GM21447 (cell line): ENCODE measurements at regions not wholly inside any gene's neighbourhood (a gene's known extent, or its start where the extent isn't known, plus 50 kb on each side); places are given as distances from the start of the nearest gene placed in this dataset.

ENCODE experiments used
- ATAC-seq: cut with Tn5 transposase; IDR thresholded peaks from one replicate; pipeline ENCODE4 v1.9.1; 2021; ENCODE audit not compliant: unreplicated experiment

DNA sequence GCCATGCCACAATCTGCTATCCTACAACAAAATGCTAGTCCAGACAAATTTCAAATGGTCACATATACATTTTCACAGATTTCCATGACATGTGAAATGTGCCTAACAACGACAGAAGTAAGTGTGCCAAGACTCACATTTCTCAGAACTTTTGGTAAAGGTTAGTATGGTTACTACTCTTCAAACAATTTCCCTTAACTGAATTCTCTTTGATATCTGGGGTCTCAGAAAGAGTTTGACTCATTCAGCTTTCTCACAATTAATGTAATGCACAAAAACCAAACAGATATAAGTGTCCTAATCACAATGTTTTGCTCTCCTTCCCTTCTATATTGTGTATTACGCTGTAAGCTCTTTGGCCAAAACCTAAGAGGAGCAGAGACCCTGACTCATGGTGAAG, 122.4 kb upstream of the LEF1 start:
- no peak for ATAC-seq

DNA sequence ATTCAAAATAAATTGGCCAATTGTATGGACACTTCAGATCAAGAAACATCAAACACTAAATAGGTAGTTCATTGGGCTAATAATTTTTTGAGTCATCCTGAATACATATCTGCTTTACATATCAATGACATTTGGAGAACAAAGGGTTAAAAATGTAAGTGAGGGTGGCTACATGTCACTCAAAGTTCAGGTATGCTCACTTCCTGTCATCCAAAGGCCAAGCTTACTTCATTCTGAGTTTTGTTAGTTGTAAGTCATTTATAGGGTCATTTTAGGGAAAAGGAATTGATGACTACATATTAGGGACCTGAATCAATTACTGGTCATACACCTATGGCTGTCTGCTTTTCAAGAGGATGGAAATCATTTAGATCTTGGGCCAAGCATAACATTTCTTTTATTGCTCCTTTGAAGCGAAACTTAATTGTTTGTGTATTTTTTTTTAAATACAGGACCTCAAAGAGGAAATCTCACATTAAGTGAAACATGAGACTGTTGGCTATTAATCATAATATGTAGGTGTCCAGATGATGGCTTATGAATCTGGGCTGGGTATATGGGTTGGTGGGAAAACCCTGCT, 119.2 kb upstream of the LEF1 start:
- no peak for ATAC-seq

DNA sequence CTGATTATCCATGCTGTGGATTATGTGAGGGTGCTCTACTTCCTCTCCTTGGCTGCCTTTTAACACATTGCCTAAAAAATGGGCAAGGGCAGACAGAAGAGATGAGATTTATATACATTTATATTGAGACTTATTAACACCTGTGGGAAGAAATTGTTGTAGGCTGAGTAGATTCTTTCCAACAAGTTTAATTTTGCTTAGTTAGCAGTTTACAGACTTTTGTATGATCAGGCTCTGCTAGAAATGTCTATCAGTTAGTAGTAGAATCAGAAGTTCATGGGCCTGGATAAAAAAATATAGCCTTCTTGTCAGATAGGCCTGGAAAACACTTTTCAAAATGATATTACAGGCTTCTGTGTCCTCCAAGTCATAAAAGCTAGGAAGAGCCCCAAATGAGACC, 111.3 kb upstream of the LEF1 start:
- ATAC-seq = no peak

DNA sequence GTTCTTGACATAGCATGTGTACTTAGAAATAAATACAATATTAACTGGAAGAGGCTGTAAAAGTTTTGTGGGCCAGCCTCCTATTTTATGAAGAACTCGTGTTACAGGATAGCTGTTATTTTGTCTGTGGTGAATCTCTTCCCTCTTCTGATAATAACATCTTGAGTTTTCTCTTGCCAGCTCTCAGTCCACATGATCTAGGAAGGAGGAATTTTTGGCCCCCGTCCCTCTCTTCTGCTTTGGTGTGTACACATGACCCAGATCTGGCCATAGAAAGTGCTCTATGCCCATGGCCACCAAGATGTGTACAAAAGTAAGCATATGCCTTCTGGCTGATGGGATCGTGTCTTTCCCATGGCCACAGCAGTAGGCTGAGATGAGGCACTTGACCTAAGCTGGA, 108.0 kb upstream of the LEF1 start:
- no peak for ATAC-seq

DNA sequence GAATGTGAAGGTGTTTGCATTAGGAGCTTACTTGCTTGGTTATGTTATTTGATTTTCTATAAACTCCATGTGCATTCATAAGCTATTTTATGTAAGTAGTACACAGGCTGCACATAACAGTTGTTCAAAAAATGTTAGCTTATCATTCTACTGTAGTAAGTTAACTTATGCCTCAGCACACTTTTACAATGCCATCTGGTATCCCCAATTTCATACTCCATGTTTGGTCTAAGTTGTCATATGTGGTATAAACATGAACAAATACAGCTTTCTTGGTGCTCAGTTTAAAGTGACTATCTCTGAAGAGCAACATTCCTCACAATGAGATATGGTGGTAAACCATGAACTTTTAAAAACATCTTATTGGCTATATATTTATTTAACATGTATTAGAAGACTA, 104.3 kb upstream of the LEF1 start:
- no peak for ATAC-seq

DNA sequence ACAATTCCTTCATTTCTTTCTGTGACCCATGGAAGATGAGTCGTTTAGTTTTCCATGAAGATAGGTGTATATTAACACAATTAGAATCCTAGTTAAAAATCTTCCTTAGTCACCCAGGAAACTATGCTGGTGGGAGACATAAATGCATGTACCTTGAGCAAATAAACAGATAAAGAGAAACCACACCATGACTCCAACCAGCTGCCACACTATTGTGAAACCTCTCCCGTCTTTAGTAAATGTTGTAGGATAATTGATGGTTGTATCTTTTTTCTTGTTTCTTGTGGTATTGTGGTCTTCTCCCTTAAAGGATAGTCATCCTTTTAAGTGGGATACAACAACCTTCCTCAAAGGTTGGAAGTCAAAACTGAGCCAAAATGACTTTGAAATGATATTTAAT, 103.8 kb upstream of the LEF1 start:
- ATAC-seq = no peak

DNA sequence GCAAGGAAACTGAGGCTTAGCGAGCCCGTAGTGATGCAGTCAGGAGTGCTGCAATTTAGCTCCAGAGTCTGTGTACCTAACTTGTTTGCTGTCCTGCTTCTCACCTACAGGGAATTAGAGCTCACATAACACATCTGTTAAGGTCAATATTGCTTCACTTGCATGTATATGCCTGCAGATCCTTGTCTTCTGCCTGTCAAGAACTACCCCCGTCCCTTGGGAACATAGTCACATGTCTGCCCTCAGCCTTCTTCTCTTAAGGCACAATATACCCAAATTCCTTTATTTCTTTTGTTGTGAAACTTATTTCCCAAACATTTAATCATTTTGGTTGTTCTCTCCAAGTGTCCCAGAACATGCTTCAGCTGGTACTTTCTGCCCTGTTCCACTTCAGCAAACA, 103.3 kb upstream of the LEF1 start:
- ATAC-seq = no peak

DNA sequence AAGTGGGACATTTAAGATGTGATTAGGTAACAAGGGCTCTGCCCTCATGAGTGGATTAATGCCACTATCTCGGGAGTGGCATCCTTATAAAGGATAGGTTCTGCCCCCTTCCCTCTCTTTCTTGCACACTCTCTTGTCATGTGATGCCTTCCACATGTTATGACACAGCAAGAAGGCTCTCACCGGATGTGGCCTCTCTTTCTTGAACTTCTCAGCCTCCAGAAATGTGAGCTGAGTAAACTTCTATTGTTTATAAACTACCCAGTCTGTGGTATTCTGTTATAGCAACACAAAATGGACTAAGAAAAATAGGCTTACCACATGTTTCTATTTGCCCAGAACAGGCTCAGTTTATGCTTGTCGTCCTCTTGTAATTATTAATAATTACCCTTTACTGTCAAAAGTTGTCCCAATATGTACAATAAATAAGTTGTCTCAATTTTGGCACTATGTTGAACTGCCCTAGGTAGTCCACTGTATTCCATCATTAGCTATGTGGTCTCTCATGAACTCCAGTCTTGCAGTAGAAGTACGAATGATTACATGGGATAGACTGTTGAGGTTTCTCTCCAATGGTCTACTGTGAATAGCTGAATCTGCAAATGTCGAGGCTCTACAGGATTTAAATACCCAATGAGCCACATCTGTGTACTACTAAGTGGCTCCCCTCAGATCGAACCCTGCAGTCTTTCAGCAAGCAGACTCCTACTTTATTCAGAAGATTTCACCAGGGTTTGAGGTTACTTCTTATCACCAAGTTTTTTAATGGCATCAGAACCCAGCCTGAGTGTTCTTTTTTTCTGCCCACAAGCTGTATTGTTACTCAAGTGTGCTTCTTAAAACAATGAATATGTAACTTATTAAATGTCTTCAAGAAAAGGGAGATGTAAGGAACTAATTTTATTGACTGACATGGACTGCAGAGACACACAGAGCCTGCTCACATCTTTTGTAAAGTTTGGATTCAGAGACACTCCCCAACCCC, 102.0 kb upstream of the LEF1 start:
- ATAC-seq = no peak

DNA sequence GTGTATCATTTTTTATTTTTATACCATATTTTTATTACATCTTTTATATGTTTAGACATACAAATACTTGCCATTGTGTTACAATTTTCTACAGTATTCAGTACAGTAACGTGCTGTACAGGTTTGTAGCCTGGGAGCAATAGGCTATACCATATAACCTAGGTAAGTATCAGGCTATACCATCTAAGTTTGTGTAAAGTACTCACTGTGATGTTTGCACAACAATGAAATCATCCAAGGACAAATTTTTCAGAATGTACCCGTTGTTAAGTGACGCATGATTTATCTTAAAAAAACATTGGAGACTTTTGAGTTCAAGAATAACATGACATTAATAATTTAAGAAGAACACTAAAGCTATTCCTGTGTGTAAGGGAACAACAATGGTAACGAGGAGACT, 96.0 kb upstream of the LEF1 start:
- no peak for ATAC-seq

DNA sequence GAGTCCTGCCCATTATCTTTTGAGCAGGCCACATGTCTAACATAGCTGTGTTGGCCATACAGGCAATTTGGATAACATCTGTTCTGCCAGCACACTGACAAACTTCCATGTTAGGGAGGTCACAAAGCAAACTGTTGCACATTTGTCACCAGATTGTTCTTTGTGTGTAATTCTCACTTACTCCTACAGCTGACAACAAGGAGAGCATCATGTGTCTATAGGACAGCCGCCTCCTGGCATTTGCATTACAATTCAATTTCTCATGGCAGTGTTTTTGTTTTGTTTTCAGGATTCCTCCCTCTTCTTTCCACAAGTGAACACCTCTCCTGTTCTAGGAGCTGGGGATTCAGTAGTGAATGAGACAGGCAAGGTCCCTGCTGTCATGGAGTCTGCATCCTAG, 94.3 kb upstream of the LEF1 start:
- no peak for ATAC-seq

DNA sequence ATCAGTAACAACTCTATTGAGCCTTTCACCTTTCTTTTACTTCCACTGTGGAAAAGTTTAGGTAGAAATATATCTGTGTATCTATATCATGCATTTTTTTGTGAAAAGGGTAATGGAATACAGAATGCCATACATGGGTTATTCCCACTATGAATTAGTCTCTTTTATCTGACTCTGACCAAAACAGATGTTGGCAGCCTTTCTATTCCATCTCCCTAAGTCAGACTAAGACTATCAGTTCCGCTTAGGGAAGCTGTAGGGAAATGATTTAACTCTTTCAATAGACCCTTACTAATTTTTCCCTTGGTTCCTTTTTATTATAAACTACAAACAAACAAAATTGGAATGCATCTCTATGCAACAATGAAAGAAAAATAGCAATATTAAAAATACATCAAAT, 92.3 kb upstream of the LEF1 start:
- no peak for ATAC-seq

DNA sequence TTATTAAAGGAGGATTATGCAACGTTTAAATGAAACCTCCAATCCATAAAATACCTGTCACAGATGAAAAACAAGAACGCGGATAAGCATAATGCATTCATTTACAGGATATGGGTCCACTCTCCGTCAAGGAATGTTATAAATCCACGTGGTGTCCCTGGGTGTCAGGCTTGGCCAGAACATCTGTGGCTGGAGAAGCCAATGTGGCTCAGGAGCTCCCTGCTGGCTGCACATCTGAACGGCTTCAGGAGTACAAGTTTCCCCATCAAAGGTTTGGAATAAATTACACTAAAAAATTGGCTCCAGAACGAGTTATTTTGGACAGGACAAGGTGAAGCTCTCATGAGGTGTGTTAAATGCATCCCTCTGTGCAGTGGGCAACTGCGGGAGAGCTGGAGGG, 87.8 kb upstream of the LEF1 start:
- no peak for ATAC-seq

DNA sequence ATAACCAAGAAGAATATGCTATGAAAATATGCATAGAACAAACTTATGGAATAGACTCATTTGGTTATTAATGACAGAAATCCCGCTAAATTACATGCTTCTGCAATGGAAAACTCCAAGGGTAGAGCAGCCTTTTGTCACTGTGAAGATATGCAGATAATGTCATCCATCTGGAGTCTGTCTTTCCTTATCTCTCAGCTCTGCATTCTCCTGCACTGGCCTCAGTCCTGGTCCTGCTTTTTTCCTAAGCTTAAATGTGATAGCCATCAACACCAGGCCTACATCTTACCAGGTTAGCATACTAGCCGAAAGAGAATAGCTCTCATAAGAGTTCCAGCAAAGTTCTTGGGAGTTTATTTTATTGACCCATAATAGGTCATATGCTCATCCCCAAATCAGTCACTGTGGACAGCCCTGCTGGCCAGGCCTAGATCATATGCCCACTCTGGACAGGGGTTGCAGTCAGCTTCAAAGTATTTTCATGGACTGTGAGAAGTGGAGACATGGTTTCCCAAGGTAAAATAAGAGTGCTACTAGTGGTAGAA, 86.5 kb upstream of the LEF1 start:
- ATAC-seq = no peak

DNA sequence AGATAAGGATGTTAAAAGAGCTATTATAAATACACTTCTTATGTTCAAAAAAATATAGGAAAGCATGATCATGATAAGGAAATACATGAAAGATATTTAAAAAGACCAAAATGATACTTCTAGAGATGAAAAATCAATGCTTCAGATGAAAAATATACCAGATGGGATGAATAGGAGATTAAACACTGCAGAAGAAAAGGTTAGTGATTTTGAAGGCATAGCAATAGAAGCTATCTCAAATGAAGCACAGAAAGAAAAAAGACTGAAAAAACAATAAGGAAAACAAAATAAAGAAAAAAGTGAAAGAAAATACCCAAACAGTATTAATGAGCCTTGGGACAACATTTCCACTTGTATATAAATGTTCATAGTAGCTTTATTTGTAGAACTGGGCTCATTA, 80.7 kb upstream of the LEF1 start:
- no peak for ATAC-seq

DNA sequence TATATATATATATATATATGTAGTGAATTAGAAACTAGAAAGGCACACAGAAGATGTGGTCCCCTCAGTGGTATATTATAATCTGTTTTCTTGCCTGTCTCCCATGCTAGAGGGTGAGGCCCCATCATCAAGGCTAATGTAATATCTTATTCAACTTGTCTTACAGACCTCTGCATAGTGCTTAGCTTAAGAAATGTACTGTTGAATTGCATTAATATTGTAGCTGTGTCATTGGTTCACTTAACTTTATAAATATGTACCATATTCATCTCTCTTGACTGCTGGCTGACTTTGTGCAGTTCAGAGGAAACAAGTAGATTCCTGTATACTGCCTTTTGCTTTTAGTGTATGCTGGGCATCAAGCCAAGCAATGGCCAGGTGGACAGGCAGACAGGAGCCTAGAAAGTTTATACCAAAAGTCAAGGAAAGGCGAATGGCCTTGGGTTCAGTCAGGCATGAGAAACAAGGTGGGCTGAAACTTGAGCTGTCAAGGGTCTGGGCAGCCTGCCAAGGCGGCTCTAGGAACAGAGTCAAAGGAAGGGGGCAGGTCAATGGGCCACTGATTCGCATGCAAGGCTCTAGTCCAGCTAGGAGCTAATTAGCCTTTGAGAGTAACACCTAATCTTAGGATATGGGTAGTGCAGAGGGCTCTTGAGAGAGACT, 78.8 kb upstream of the LEF1 start:
- ATAC-seq = no peak

DNA sequence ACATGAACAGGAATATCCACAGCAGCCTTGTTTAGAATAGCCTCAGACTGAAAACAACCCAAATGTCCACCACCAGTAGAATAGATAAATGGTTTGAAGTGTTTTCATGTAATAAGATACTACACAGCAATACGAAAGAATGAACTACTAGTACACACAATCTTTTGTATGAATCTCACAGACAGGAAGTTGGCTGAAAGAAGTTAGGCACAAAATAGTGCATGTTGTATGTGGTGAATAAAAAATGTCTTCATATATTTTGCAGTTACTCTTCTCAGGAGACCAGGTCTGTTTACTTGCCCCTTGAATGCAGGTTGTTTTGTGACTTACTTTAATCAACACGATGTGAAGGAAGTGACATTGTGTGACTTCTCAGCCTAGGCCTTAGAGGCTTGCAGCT, 75.9 kb upstream of the LEF1 start:
- ATAC-seq = no peak

DNA sequence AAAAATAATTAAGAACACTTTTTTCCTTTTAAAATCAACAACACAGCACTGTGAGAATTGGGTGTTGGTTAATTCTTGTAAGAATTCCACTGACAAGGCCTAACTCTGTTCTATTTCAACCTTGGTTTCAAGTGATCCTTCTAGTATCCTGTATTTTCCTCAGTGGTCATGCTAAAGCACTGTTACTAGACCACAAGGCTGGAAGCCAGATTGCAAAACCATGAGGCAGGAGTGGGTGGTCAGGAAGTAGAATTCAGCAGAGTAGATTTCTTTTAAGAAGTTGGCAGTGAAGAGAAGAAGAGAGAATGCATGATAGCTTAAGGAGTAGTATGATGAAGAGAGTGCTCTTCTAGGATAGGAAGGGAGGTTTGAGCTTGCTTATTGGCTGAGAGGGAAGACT, 71.6 kb upstream of the LEF1 start:
- no peak for ATAC-seq

DNA sequence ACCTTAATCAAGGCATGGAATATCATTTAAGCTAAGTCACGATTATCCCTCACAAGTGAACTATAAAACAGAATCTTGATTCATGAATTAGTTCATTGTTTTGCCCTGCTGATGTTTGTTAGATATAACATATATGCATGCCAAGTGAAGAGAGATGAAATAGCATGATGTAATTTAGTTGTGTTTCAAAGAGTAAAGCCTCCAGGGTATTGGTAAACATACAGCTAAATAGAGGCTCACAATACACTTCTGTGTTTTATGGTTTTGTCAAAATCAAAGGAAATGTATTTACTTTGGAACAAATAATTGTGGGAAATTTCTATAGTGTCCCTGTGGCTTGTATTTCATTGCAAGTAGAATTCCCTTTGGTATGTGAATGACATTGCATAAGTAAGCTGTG, 69.0 kb upstream of the LEF1 start:
- ATAC-seq = no peak

DNA sequence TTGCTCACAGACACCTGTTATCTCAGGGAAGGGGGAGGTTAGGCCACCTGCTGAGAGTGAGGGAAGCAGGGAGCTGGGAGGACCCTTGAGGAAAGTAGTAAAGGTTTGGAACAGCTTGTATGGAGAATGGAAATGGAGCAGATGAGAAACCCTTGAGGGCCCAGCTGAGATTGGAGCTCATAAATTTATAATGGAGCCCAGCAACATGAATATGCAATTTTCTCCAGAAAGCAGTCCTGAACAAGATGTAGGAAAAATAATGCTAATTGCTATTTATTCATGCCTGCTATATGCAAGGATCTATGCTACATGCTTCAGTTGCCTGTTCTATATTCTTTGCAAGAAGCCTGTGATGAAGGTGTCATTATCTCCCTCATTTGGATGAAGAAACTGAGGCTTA, 67.5 kb upstream of the LEF1 start:
- ATAC-seq = no peak

DNA sequence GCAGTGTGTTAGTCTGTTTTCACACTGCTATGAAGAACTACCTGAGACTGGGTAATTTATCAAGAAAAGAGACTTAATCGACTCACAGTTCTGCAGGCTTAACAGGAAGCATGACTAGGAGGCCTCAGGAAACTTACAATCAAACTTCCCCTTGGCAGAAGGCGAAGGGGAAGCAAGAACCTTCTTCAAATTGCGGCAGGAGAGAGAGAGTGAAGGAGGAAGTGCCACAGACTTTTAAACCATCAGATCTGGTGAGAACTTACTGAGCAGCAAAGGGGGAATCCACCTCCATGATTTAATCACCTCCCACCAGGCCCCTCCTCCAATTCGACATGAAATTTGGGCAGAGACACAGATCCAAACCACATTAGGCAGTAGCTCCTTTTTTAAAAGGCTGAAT, 59.2 kb upstream of the LEF1 start:
- no peak for ATAC-seq

DNA sequence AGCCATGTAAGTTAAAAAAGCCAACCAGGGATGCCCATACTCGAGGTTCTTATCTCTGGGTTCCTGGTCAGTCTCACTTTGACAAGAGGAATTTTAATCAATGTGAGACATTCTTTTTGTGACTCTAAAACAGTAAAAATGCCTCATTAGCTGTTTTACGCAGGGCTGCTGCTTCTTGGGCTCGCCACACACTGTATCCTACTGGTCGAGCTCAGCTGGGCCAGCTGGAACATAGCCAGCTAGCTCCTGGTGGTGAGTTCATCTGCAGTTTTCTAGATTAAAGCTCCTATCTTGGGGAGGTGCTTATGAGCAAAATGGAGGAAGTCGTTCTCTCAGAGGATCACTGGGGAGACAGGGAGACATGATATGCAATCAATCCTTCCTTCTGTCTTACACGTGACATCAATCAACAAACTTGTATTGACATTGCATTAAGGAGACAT, 55.9 kb upstream of the LEF1 start:
- ATAC-seq = no peak

DNA sequence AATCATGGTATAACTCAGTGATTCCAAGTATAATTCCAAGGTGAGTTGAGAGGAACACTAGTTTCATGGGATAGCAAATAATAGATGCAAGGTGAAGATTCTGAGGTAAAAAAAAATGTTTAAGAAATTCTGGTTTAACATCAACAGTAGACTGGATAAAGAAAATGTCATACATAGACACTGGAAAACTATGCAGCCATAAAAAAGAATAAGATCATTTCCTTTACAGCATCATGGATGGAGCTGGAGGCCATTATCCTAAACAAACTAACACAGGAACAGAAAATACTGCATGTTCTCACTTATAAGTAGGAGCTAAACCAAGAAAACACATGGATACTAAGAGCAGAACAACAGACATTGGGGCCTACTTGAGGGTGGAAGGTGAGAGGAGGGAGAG, 54.6 kb upstream of the LEF1 start:
- no peak for ATAC-seq
